ENCODE measurements at regions not wholly inside any gene's neighbourhood (a gene's known extent, or its start where the extent isn't known, plus 50 kb on each side); places are given as distances from the start of the nearest gene placed in this dataset.

- no peak for TF ChIP-seq CTCF (IDR thresholded peaks at IDR 0.05)
- TF ChIP-seq ZFX (IDR thresholded peaks at IDR 0.05; ENCODE audit: borderline replicate concordance) = no peak
These were observed 343.7 kb downstream of the PTEN start for GRCh38 chr10:88207121-88207546.

All from 22Rv1 (cell line).